Prostate gland (tissue), 2 donors: ENCODE measurements at regions not wholly inside any gene's neighbourhood (a gene's known extent, or its start where the extent isn't known, plus 50 kb on each side); places are given as distances from the start of the nearest gene placed in this dataset.

Experiments
- DNase-seq: peaks from one replicate; pipeline ENCODE4 v3.0.0-alpha.2; 2019; ENCODE audit warnings: low spot score
- H3K27ac ChIP-seq, 2 donors: fragments of 200-600 bp; sonication (generic); 2 replicates each; pipeline ENCODE4 v1.5.1; 2017 to 2019
- H3K27me3 ChIP-seq: fragments of 200-600 bp; sonication (generic); replicated peaks from 2 replicates; pipeline ENCODE4 v1.5.1; 2019; ENCODE audit not compliant: insufficient read depth
- H3K36me3 ChIP-seq, 2 donors: fragments of 200-600 bp; sonication (generic); 1 replicate in 1 of 2; 2 replicates in 1 of 2; pipeline versions ENCODE4 v1.5.1 to v1.8.1; 2017 to 2019
- H3K4me1 ChIP-seq: fragments of 200-600 bp; sonication (generic); replicated peaks from 2 replicates; pipeline ENCODE4 v1.5.1; 2019
- H3K4me3 ChIP-seq, 2 donors: fragments of 200-600 bp; sonication (generic); 2 replicates each; pipeline ENCODE4 v1.5.1; 2017 to 2019
- H3K9me3 ChIP-seq: fragments of 200-600 bp; sonication (generic); 2 replicates; pipeline ENCODE4 v1.5.1; 2017
- CTCF ChIP-seq, 4 experiments: fragments of 200-600 bp in 2 of 4; fragments of 450-650 bp in 2 of 4; sonication (generic) in 2 of 4; IDR thresholded peaks; 1 replicate in 3 of 4; 2 replicates in 1 of 4; pipeline ENCODE4 v1.5.1; 2016 to 2019; ENCODE audit warnings: antibody characterized with exemption in 4 of 4, mild to moderate bottlenecking in 2 of 4, moderate library complexity in 2 of 4
- POLR2A ChIP-seq: fragments of 450-650 bp; IDR thresholded peaks from one replicate; pipeline ENCODE4 v1.6.1; 2016; ENCODE audit warnings: antibody characterized with exemption, mild to moderate bottlenecking
- POLR2AphosphoS5 ChIP-seq: sonication (generic); formaldehyde crosslinking; IDR thresholded peaks from one replicate; pipeline ENCODE4 v1.6.1; 2017; ENCODE audit warnings: antibody characterized with exemption
- WGBS: methylation state at CpG from one replicate; pipeline ENCODE4 v1.1.5; 2018; 5-methylcytosine and 5-hydroxymethylcytosine counted together
- intact Hi-C: fragments of 100-400 bp; cut with DNase I; formaldehyde crosslinking; loops from one replicate; pipeline ENCODE4 v1.14.2; 2022

GRCh38 chr2:103887625-103888024, 966.3 kb upstream of the POU3F3 start:
- H3K27ac ChIP-seq = no peak overlapping the region
- H3K9me3 ChIP-seq = no peaks in the 10 kb centered on the region
- H3K36me3 ChIP-seq = no peaks in the 10 kb centered on the region
- H3K4me3 ChIP-seq = no peak overlapping the region
- no peak for TF ChIP-seq POLR2AphosphoS5
- no peak for TF ChIP-seq CTCF (IDR thresholded peaks at IDR 0.05)
- TF ChIP-seq POLR2A = no peak
- 46% methylated on average over 1 of the region's 1 CpG for WGBS
- H3K27me3 ChIP-seq = no peaks in the 10 kb centered on the region
- no peak for DNase-seq
- intact Hi-C loops = no loop called here
- no peaks in the 10 kb centered on the region for H3K4me1 ChIP-seq

GRCh38 chr2:103896182-103896581, 957.7 kb upstream of the POU3F3 start:
- Histone ChIP-seq H3K27ac (no peak overlapping the region), H3K36me3 (no peaks in the 10 kb centered on the region), H3K4me1 (no peaks in the 10 kb centered on the region), H3K4me3 (no peak overlapping the region), H3K27me3 (no peaks in the 10 kb centered on the region), H3K9me3 (no peaks in the 10 kb centered on the region)
- TF ChIP-seq POLR2AphosphoS5 = no peak
- TF ChIP-seq POLR2A = no peak
- no peak for TF ChIP-seq CTCF (IDR thresholded peaks at IDR 0.05)
- intact Hi-C loops = no loop called here
- 66% methylated on average over 1 of the region's 1 CpG for WGBS
- no peak for DNase-seq

GRCh38 chr2:103898561-103898960, 955.4 kb upstream of the POU3F3 start:
- H3K27me3 ChIP-seq = no peaks in the 10 kb centered on the region
- H3K9me3 ChIP-seq = no peaks in the 10 kb centered on the region
- no peak overlapping the region for H3K4me3 ChIP-seq
- no peaks in the 10 kb centered on the region for H3K4me1 ChIP-seq
- 78% methylated on average over 3 of the region's 3 CpGs for WGBS
- no peaks in the 10 kb centered on the region for H3K36me3 ChIP-seq
- intact Hi-C loops = no loop called here
- no peak overlapping the region for H3K27ac ChIP-seq
- TF ChIP-seq CTCF (IDR thresholded peaks at IDR 0.05) (no peak), POLR2A (no peak), POLR2AphosphoS5 (no peak)
- DNase-seq = no peak

- DNase-seq = no peak
- Histone ChIP-seq H3K9me3 (no peaks in the 10 kb centered on the region), H3K27ac (no peak overlapping the region), H3K4me1 (no peaks in the 10 kb centered on the region), H3K4me3 (no peak overlapping the region), H3K36me3 (no peaks in the 10 kb centered on the region), H3K27me3 (no peaks in the 10 kb centered on the region)
- intact Hi-C loops = no loop called here
- TF ChIP-seq CTCF (IDR thresholded peaks at IDR 0.05) = no peak
- TF ChIP-seq POLR2A = no peak
- no peak for TF ChIP-seq POLR2AphosphoS5
Observed at GRCh38 chr2:103902347-103902746, 951.6 kb upstream of the POU3F3 start.

GRCh38 chr2:103921161-103921560, 932.8 kb upstream of the POU3F3 start:
- Histone ChIP-seq H3K9me3 (no peaks in the 10 kb centered on the region), H3K36me3 (no peaks in the 10 kb centered on the region), H3K4me1 (no peaks in the 10 kb centered on the region), H3K27me3 (no peaks in the 10 kb centered on the region), H3K27ac (no peak overlapping the region), H3K4me3 (no peak overlapping the region)
- intact Hi-C loops = no loop called here
- TF ChIP-seq POLR2AphosphoS5 = no peak
- TF ChIP-seq POLR2A = no peak
- TF ChIP-seq CTCF (IDR thresholded peaks at IDR 0.05) = no peak
- DNase-seq = no peak
